HG03103 (cell line): ENCODE measurements at regions not wholly inside any gene's neighbourhood (a gene's known extent, or its start where the extent isn't known, plus 50 kb on each side); places are given as distances from the start of the nearest gene placed in this dataset.
"Not testable (repeated sequence)": the region's sequence is repeated elsewhere in the genome, so short reads cannot be mapped to it uniquely, and the experiment has no call there.

Source experiments
- ATAC-seq: cut with Tn5 transposase; IDR thresholded peaks from one replicate; pipeline ENCODE4 v1.9.1; 2021; ENCODE audit warnings: low read depth; ENCODE audit not compliant: unreplicated experiment

- ATAC-seq, result no peak
These were observed 729.6 kb upstream of the ZNF804A start for GRCh38 chr2:183868707-183869106.

GRCh38 chr2:183872131-183872530 lies 726.2 kb upstream of the ZNF804A start:
- no peak for ATAC-seq

DNA sequence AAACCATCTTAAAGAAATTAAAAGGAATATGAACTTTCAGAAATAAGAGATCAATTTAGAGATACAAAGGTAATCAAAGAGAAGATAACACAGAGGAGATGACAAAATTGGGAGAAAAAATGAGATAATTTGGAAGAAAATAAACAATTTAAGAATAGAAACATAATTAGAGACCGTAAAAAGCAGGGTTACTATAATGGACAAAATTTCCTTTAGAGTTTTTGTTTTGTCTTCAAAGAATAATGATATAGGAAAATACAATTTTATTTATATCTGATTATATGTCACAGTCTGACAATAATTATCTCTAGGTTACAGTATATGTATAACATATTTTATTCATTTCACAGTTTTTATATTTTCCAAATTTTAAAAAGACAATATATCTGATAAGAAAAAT lies 716.4 kb upstream of the ZNF804A start:
- no peak for ATAC-seq

- no peak for ATAC-seq
These were observed 705.9 kb upstream of the ZNF804A start for GRCh38 chr2:183892315-183892941.

DNA sequence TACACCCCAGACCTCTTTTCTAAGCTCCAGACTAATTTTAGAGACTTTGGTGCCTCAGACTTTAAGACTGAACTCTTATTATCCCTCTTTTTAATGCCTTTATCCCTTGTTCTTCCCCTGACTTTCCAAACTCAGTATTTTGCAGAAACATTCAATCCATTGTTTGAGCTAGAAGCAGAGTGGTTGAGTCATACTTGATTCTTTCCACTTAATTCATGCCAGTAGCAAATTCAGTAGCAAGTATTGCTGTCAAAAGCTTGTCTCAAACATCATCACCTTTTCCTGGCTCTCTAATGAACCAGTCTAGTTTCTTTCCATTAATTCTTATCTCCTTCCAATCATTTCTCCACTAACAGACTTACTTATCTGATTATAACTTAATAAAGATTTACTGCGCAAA lies 699.7 kb upstream of the ZNF804A start:
- ATAC-seq, result no peak

- no peak for ATAC-seq
These were observed 696.4 kb upstream of the ZNF804A start for GRCh38 chr2:183901931-183902330.

- no peak for ATAC-seq
These were observed 695.3 kb upstream of the ZNF804A start for GRCh38 chr2:183903026-183903425.

DNA sequence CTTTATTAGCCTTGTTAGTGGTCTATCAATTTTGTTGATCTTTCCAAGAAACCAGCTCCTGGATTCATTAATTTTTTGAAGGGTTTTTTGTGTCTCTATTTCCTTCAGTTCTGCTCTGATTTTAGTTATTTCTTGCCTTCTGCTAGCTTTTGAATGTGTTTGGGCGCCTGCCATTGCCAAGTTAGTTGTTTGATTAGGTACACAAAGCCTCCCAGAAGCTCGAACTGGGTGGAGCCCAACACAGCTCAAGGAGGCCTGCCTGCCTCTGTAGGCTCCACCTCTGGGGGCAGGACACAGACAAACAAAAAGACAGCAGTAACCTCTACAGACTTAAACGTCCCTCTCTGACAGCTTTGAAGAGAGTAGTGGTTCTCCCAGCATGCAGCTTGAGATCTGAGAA lies 682.3 kb upstream of the ZNF804A start:
- not testable (repeated sequence) for ATAC-seq

- ATAC-seq, result no peak
These were observed 679.2 kb upstream of the ZNF804A start for GRCh38 chr2:183919167-183919566.

DNA sequence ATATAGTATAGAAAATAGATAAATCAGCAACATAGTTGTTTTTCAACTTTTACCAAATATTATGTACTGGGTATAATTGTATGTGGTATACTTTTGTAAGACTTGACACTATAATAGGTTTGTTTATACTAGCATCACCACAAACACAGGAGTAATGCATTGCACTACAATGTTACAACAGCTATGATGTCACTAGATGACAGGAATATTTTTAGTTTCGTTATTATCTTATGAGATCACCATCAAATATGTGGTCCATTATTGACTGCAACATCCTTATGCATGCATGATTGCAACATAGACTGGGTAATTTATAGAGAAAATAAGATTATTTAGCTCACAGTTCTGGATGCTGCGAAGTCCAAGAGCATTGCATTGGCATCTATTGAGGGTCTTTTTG lies 678.4 kb upstream of the ZNF804A start:
- no peak for ATAC-seq

- ATAC-seq, result no peak
These were observed 673.0 kb upstream of the ZNF804A start for GRCh38 chr2:183925281-183925680.

DNA sequence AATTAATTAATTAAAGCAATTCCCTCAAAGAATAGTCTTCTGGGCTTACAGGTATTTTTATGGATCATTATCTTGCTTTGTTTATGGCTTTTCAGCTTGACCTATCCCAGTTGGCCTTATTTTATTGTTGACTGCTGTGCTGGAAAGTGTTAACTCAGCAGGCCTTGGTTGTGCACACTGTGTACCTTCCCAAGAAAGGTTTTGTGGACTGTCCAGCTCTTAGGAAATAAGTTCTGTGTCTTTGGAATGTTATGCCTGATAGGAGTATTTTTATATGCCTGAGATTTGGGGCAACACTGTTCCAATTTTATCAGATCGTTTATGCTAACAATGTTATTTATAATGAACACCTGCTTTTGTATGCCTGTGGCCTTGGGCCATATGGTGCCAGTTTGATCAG lies 671.9 kb upstream of the ZNF804A start:
- ATAC-seq, result no peak

DNA sequence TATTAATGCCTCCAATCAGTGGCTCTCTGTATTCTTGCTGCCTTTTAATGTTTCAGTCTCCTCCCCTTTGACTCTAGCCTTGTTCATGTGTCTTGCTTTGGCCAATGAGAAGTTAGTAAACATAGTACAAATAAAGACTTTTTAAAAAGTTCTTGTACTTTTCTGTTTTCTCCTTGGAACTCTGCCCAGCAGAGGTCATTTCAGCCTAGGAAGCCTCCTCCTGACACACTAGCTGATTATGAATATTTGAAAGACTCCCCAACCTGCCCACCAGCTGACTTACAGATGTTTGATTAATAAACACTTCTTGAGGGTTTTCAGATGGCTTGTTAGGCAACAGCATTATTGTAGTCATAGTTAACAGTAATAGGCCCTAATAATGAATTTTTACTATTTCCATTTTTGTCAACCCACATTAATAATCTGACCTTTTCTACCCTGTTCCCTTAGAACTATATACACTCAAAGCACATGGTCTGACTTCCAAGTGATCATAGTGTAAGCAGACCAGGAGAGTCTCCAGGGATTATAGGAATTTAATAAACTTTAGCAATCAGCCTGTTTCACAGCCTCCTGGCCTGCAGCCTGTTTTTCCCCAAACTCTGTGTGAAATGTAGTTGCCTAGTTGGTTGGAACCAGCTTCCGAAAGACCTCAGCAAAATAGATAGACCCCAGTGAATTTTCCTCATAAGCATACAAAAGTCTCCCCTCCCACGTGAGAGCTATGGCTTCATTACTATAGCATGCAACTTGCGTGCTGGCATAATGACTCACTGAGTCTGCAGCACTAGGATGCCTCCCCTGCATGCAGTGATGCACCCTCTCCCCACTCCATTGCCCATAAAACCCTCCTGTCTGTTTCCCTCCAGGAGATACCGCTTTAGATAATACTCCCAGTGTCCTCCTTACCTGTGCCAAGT lies 670.7 kb upstream of the ZNF804A start:
- no peak for ATAC-seq

DNA sequence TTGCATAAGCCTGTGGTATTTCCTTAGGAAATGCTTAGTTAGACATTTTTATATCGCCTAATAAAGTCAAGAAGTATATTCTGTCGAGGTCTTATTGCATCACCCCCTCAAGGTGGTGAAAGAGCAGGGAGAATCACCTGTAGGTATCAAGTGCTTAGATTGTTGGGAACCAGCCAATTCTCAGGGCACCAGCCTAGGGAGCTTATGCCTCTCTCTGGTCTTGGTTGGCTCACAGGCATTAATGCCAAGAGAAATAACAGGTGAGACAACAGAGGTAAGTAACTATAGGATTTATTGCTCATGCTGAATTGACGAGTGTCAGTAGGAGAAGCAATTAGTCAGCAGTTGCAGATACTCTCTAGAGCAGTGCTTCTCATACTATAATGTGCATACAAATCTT lies 663.3 kb upstream of the ZNF804A start:
- ATAC-seq, result no peak

DNA sequence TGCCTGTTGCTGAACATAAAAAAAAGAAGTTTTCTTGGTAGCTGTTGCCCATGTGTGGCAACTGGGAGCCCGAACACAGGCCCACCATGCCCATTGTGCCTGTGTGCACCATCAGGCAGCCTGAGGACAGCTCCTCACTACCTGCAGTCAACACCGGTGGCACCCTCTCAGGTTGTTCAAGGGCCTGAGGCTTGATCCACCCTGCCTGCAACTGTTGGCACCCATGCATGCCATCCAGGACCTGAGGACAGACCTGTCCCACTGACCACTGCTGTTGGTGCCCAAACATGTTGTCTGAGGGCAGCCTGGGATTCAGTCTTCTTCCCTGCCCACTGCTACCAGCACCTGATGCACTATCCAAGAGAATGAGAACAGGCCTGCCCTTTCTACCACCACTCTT lies 661.1 kb upstream of the ZNF804A start:
- ATAC-seq, result no peak

GRCh38 chr2:183946193-183946592 lies 652.1 kb upstream of the ZNF804A start:
- ATAC-seq, result no peak

GRCh38 chr2:183948861-183949260 lies 649.5 kb upstream of the ZNF804A start:
- no peak for ATAC-seq

GRCh38 chr2:183950673-183951072 lies 647.7 kb upstream of the ZNF804A start:
- ATAC-seq, result no peak

GRCh38 chr2:183951630-183952029 lies 646.7 kb upstream of the ZNF804A start:
- no peak for ATAC-seq

GRCh38 chr2:183952741-183953140 lies 645.6 kb upstream of the ZNF804A start:
- ATAC-seq, result no peak

DNA sequence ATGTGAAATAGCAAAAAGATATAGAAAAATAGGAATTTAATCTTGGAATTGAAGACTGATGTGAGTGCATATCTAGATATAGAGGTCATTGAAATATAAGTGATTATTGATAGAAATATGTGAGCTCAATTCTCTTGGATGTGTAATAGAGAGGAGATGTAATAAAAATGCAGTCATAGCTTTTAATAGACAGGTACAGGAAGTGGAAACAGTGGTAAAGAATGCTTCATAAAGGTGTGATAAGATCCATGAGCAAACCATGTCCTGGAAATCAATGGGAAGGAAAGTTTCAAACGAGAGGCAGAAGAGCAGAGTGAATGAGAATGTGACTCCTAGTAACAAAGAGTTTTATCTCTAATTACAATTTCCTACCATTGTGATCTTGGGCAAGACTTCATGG lies 634.7 kb upstream of the ZNF804A start:
- no peak for ATAC-seq

- no peak for ATAC-seq
These were observed 633.8 kb upstream of the ZNF804A start for GRCh38 chr2:183964565-183964964.
